Right cardiac atrium (tissue), 5 donors: ENCODE measurements at regions not wholly inside any gene's neighbourhood (a gene's known extent, or its start where the extent isn't known, plus 50 kb on each side); places are given as distances from the start of the nearest gene placed in this dataset.

Experiments used
- ATAC-seq, 2 donors: fragments of 200-7000 bp; cut with Tn5 transposase; one replicate each; pipeline versions ENCODE4 v1.8.0 to v1.9.1; 2020; ENCODE audit warnings: moderate library complexity in 2 of 2, mild to moderate bottlenecking in 1 of 2
- DNase-seq, 3 donors: peaks; one replicate each; pipeline ENCODE4 v3.0.0-alpha.2; 2020
- H3K27ac ChIP-seq: one replicate; pipeline ENCODE4 v1.5.1; 2013; ENCODE audit warnings: mild to moderate bottlenecking, low read length, control low read depth, moderate library complexity
- H3K27me3 ChIP-seq: one replicate; pipeline ENCODE4 v1.6.1; 2013; ENCODE audit not compliant: control insufficient read depth, insufficient read depth
- H3K4me1 ChIP-seq: one replicate; pipeline ENCODE4 v1.6.1; 2013; ENCODE audit warnings: low read length; ENCODE audit not compliant: control insufficient read depth, insufficient read depth
- H3K4me3 ChIP-seq: one replicate; pipeline ENCODE4 v1.5.1; 2013; ENCODE audit warnings: low read length, control low read depth
- H3K9me3 ChIP-seq: one replicate; pipeline ENCODE4 v1.6.1; 2013; ENCODE audit warnings: low read length; ENCODE audit not compliant: control insufficient read depth
- WGBS: extraction: QIAGEN DNeasy Blood & Tissue Kit; methylation state at CpG from one replicate; pipeline ENCODE4 v1.1.7; 2013; 5-methylcytosine and 5-hydroxymethylcytosine counted together
- intact Hi-C, 4 donors: fragments of 100-400 bp; cut with DNase I; formaldehyde crosslinking; loops; one replicate each; pipeline versions ENCODE4 v1.11.0 to v1.14.0; 2022 to 2023
- donor health status: healthy with polysubstance abuse.
- donor health status: DM: no; HTN: yes; CAD: no.
- donor health status: DM: no; HTN: no; CAD: no.
- donor health status: DM: no; HTN: yes; CAD: no; lungs with severe emphysema.
- donor health status: DM: yes; HTN: yes; CAD: no.

DNA sequence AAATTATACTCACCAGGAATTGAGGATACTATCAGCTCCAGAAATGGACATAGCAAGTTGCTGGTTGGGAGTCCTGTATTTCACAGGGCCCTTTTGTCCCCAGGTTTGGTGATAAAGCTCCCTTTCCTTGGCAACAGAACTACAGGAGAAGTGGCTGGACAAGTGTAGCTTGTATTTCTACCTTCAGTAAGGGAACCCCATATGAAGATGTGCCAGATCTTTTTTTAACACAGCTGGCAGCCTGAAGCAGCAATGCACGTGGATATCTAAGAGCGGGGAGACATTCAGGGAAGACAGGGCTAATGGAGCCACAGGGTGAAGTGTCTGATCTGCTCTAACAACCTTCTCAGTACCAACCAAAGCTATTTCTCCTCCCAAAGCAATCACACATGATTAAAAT is 373.9 kb upstream of the ID4 start:
- ATAC-seq (peak in 1 of 2 donors; percentile 68), DNase-seq (no peak)
- no peak overlapping the region for H3K4me3 ChIP-seq
- intact Hi-C loops, result no loop called here
- WGBS, result 57% methylated on average over 2 of the region's 2 CpGs
- H3K9me3 ChIP-seq, result no peaks in the 10 kb centered on the region
- H3K4me1 ChIP-seq, result no peaks in the 10 kb centered on the region
- H3K27ac ChIP-seq, result no peak overlapping the region
- H3K27me3 ChIP-seq, result no peaks in the 10 kb centered on the region

DNA sequence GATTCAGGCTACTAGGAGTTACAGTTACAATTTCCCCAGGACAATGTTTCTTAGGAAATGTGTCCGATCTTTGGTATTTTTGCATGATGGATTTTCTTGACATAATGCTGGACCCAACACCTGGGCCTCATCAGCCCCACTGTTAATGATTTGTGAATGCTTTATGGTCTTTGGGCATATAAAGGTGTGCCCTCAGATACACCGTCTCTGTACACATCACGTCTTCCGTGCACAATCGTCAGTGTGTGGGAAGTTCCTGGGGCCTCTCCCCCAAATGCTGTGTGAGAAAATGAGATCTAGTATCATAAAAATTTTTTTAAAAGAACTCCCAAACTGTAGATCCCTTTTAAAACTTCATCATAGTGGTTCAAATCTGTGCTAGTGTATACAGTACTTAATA is 373.2 kb upstream of the ID4 start:
- Histone ChIP-seq H3K27me3 (no peaks in the 10 kb centered on the region), H3K27ac (no peak overlapping the region), H3K9me3 (no peaks in the 10 kb centered on the region), H3K4me3 (no peak overlapping the region), H3K4me1 (no peaks in the 10 kb centered on the region)
- ATAC-seq (no peak), DNase-seq (no peak)
- 89% methylated on average over 5 of the region's 5 CpGs for WGBS
- intact Hi-C loops, result no loop called here

DNA sequence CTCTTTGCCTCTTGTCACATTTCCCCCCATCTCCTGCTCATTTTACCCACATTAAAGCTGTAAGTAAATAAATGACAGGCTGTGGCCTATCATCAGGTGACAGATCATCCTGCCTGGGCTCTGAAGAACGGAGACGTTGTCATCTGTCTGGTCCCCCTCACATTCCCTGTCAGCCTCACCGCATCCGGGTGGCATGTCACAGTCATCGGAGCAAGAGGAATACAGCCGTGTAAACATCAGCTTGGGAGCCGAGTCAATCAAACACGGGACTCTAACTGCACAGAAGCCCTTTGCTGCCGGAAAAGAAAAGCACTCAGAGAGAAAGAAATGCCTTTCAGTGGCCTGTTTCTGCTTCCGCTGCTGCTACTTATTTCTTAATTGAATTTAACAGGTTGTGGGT is 371.9 kb upstream of the ID4 start:
- WGBS, result 60% methylated on average over 10 of the region's 10 CpGs
- no peak for ATAC-seq
- Histone ChIP-seq H3K27ac (no peak overlapping the region), H3K27me3 (no peaks in the 10 kb centered on the region), H3K4me1 (no peaks in the 10 kb centered on the region), H3K4me3 (no peak overlapping the region), H3K9me3 (no peaks in the 10 kb centered on the region)
- no peak for DNase-seq
- intact Hi-C loops, result no loop called here

DNA sequence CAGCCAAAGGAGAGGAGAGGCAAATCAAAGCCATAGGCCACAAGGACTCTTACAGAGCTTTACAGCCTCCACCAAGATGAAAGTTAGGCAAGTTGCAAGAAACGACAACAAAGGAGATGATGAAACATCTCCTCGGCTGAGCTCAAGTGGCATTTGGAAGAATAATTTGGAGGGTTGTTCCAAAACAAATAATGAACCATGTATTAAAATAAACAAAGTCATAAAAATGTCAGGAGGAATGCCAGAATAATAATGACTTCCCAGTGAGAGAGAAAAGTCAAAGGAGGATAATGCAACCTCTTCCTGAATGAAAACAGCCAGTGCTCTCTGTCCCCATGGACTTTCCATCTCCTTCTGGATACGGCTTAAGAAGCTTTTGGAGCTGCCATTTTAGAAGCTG is 371.4 kb upstream of the ID4 start:
- DNase-seq (no peak), ATAC-seq (peak; percentile 57 to 60)
- 43% methylated on average over 3 of the region's 3 CpGs for WGBS
- Histone ChIP-seq H3K4me3 (no peak overlapping the region), H3K27me3 (no peaks in the 10 kb centered on the region), H3K4me1 (no peaks in the 10 kb centered on the region), H3K27ac (no peak overlapping the region), H3K9me3 (no peaks in the 10 kb centered on the region)
- intact Hi-C loops, result no loop called here

DNA sequence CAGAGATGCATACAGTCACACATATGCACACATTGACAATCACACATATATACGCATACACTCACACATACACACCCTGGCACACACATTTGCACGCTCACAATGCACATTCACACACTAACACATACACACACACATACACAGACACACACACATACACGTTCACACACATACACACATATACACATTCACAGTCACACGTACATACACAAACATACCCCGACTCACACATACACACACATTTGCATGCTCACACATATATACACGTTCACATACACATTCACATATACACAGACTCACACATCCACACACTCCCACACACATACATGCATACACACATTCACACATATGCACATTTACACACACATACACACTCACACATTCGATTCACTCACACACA is 366.8 kb upstream of the ID4 start:
- 71% methylated on average over 7 of the region's 7 CpGs for WGBS
- Histone ChIP-seq H3K27ac (no peak overlapping the region), H3K4me1 (no peaks in the 10 kb centered on the region), H3K4me3 (no peak overlapping the region), H3K9me3 (no peaks in the 10 kb centered on the region), H3K27me3 (no peaks in the 10 kb centered on the region)
- intact Hi-C loops, result no loop called here
- no peak for ATAC-seq
- DNase-seq, result no peak

DNA sequence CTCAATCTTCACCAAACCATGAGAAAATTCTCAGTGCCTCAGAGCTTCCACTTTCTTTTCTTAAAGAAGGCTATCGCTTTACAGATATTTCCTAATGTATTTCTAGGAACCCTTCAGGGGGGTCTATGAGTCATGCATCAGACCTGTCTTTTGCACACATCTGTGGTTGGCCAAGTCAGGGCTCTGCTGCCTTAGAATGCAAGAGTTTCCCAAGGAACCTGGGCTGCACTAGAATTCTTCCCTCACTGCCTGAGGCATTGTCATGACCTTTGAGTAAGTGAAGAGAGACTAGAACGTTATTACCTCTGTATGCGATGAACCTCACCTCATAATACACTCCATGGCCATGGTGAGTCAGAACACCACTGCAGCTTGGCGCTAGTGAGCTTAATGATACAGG is 365.0 kb upstream of the ID4 start:
- H3K4me3 ChIP-seq, result no peak overlapping the region
- H3K4me1 ChIP-seq, result no peaks in the 10 kb centered on the region
- WGBS, result 90% methylated on average over 4 of the region's 4 CpGs
- DNase-seq (no peak), ATAC-seq (no peak)
- no peak overlapping the region for H3K27ac ChIP-seq
- intact Hi-C loops, result no loop called here
- no peaks in the 10 kb centered on the region for H3K27me3 ChIP-seq
- H3K9me3 ChIP-seq, result no peaks in the 10 kb centered on the region

DNA sequence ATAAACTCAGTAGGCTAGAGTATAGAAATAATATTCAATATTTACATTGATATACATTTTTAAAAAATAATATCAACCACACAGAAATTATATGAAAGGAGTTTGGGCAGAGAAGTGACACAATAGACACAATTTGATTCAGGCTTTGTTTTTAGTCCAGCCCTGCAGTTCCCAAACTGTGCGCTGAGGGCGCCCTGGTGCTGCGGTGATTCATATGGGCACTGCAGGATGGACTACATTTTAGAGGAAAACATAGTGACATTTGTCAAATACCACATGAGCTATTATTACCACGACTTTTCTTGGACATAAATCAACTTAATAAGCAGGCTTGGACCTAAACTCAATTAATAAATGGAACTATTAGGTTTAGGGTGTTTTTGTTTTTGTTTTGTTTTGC is 364.3 kb upstream of the ID4 start:
- H3K9me3 ChIP-seq, result no peaks in the 10 kb centered on the region
- no peak overlapping the region for H3K27ac ChIP-seq
- DNase-seq, result peak in 1 of 3 donors; percentile 50
- intact Hi-C loops, result no loop called here
- H3K4me3 ChIP-seq, result no peak overlapping the region
- H3K4me1 ChIP-seq, result no peaks in the 10 kb centered on the region
- H3K27me3 ChIP-seq, result no peaks in the 10 kb centered on the region
- WGBS, result 52% methylated on average over 4 of the region's 4 CpGs
- ATAC-seq, result no peak

DNA sequence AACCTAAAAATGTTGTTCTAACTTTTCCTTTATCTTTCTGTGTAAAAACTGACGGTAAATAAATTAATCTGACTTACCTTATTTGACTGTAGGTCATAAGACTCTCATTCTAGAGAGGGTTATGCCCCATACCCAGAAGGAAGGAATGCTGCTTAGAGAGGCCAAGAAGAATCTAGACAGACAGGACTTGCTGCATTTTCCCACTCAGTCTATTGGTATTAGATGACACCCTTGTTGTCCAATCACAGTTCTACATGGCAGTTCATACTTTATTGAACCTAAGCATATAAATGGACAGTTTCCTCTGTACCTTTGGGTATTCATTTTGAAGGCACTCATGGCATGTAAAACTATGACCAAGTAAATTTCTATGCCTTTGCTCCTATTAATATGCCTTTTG is 359.6 kb upstream of the ID4 start:
- intact Hi-C loops, result no loop called here
- Histone ChIP-seq H3K27me3 (no peaks in the 10 kb centered on the region), H3K27ac (no peak overlapping the region), H3K9me3 (no peaks in the 10 kb centered on the region), H3K4me1 (no peaks in the 10 kb centered on the region), H3K4me3 (no peak overlapping the region)
- no peak for DNase-seq
- ATAC-seq, result no peak
- WGBS, result 95% methylated on average over 1 of the region's 1 CpG

DNA sequence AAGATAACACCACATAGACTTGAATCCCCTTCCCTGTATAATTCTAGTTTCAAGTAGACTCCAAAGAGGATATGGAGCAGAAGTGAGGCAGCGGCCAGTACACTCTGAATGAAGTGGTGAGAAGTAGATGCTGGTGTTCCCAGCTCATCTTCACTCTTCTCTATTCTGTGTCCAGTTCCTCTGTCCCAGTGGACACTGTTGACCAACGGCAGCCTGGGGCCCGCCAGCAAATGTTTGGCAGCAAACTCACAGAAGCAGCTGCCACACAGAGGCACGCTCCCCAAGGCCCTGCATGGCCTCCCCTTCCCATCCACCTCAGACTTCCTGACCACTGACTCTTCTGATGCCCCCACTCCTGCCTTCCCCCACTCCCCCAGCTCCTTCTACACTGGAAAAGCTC is 358.9 kb upstream of the ID4 start:
- intact Hi-C loops, result no loop called here
- Histone ChIP-seq H3K9me3 (no peaks in the 10 kb centered on the region), H3K27ac (no peak overlapping the region), H3K4me3 (no peak overlapping the region), H3K27me3 (no peaks in the 10 kb centered on the region), H3K4me1 (no peaks in the 10 kb centered on the region)
- DNase-seq (peak in 1 of 3 donors; percentile 13), ATAC-seq (no peak)
- 53% methylated on average over 4 of the region's 4 CpGs for WGBS

DNA sequence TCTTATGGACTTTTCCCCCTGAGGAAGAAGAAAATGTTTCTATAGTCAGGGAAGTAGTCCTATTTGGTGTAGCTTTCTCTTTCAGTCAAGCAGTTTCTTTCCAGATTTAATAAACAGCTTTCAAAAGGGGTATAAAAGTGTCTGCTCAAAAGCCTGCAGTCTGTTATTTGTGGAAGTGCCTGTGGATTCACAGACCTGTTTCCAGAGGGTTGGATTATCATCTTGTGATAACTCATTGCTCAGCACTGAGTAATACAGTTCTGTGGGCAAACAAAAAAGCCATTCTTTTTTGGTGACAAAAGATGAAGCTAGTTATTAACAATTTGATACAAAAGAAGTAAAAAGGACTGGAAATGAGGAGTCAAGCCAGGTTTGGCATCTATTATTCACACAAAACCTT is 358.2 kb upstream of the ID4 start:
- H3K4me1 ChIP-seq, result no peaks in the 10 kb centered on the region
- no peaks in the 10 kb centered on the region for H3K27me3 ChIP-seq
- no peaks in the 10 kb centered on the region for H3K9me3 ChIP-seq
- intact Hi-C loops, result no loop called here
- ATAC-seq (no peak), DNase-seq (no peak)
- H3K27ac ChIP-seq, result no peak overlapping the region
- H3K4me3 ChIP-seq, result no peak overlapping the region

DNA sequence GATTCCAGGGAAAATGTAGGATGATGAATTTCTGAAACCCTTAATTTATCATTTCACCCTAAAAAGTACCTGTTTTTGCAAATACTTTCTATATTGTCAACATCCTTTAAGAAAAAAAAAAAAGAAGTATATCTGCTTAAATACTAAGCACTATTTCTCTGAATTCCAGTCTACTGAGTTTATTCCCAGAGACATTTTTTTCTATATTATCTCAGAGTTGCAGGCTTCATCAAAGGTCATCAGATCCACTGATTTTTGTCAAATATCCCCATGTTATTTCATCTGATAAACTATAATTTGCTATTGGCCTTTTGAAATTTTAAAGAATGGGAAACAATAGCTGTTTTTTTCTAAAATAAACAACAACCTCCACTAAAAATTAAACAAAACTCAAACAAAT is 357.6 kb upstream of the ID4 start:
- H3K4me1 ChIP-seq, result no peaks in the 10 kb centered on the region
- ATAC-seq (no peak), DNase-seq (no peak)
- intact Hi-C loops, result no loop called here
- H3K27me3 ChIP-seq, result no peaks in the 10 kb centered on the region
- H3K27ac ChIP-seq, result no peak overlapping the region
- H3K9me3 ChIP-seq, result no peaks in the 10 kb centered on the region
- no peak overlapping the region for H3K4me3 ChIP-seq

DNA sequence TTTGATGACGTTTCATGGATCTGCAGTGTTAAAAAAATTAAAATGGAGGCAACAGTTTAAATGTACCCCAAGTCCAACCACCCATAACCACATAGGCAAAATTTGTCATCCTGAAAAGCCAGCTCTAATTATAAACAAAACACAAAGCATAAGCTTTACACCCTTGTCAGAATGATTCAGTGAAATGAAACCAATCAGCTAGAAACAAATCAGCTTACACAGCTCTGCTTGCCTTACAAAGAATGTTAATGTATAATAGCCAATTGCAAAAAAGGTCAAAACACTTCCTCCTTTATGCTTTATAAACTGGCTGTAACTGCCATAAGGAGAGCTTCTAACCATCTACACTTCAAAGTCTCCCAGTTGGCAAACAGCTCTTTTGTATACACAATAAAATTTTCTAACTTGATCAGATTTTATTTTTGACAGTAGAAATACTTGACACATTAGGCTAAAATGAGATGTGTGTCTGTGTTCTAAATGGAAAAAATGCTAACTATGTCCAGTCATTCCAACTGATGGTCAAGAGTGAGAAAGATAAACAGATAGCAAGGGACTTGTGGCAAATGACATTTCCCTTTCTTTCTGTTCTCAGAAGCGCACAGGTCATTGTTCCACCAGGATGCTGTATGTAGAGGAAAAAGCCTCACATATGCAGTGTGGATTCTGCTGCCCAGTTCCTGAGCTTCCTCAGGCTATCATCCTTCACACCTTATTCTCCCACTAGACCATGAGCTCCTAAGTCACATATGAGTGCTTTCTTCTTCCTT is 344.3 kb upstream of the ID4 start:
- H3K27ac ChIP-seq, result no peak overlapping the region
- intact Hi-C loops, result no loop called here
- no peaks in the 10 kb centered on the region for H3K9me3 ChIP-seq
- DNase-seq (no peak), ATAC-seq (no peak)
- 81% methylated on average over 2 of the region's 2 CpGs for WGBS
- H3K27me3 ChIP-seq, result no peaks in the 10 kb centered on the region
- no peaks in the 10 kb centered on the region for H3K4me1 ChIP-seq
- H3K4me3 ChIP-seq, result no peak overlapping the region
